Activated gamma-delta T cell (primary cell): ENCODE measurements at regions not wholly inside any gene's neighbourhood (a gene's known extent, or its start where the extent isn't known, plus 50 kb on each side); places are given as distances from the start of the nearest gene placed in this dataset.

Experiments used
- DNase-seq: peaks from one replicate; lab custom pipeline; 2025; lab: John Stamatoyannopoulos, UW

DNA sequence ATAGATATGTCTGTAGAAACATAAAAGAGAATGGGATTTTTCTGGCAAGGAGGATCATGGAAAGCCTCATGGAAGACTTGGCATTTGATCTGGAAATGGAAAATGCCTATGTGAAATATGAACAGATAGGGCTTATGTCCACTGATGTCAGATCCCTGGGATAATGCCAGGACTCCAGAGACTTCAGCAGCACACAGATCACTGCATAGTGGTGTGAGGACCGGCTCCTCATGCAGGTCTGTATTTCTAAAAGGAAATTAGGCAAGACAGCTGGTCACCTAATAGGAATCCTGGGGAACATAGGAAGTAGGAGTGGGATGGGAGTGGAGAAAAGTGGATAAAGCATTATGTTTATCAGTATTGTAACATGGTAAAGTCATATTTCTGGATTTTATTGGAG, 56.8 kb upstream of the IPO9 start:
- no peak for DNase-seq

DNA sequence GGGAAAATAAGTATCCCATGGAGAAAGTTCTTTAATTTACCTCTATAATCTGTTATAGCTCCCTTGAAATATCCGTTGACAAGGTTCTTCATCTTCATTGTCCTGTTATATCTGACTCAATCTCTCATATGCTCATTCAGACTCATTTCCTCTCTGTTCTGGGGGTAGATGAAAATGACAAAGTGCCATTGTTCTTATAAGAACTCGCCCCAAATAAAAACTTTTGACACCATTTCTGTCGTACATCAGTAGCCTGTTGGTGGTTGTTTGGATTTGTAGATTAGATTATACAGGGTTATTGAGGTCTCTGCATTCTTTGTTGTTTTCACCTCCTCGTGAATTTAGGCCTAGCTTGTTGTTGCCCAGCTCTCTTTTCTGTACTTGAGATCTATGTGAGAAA, 55.2 kb upstream of the IPO9 start:
- DNase-seq = no peak

DNA sequence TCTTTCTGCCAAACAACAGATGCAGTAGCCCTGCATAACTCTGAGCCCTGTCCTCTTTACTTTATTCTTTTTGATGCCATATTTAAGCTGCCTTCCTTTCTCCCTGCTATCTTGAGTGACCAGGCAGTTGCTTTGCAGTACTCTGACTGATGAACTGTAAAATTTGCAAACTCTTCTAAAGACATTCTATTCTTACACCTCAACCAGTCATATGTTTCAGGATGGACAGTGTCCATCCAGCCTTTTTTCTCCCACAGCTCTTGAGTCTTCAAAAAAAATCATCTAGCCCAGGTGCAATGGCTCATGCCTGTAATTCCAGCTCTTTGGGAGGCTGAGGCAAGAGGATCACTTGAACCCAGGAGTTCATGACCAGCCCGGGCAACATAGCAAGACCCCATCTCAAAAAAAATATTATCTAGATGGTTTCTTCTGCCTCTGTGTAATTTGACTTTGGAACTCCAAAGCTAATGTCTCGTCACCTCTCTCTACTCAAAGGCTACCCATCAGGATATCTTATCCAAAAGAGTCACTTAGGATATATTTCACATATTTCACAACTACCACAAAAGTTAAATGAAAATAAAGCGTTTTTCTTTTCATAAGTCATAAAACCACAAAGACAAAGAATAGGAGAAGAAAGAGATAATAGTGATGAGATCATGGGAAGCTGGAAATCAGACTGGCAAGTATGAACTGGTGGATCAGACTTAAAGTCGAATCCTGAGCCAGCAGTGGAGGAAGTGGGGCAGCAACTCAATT, 54.6 kb upstream of the IPO9 start:
- DNase-seq = no peak

DNA sequence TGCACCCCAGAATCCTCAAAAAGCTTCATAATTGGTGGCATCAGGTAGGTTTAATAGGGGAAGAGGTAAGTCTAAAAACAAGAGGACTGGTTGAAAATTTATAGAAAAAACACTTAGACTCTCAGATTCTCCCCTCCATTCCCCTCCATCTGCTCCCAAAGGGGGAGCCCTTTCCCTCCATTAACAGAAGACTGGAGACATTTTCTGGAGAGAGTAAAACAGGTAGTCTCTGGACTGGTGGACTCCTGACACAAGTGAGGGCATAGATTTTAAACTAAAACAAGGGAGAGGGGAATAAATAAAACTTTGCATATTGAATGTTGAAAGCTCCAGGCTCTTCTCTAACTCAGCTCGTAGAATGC, 54.0 kb upstream of the IPO9 start:
- no peak for DNase-seq

DNA sequence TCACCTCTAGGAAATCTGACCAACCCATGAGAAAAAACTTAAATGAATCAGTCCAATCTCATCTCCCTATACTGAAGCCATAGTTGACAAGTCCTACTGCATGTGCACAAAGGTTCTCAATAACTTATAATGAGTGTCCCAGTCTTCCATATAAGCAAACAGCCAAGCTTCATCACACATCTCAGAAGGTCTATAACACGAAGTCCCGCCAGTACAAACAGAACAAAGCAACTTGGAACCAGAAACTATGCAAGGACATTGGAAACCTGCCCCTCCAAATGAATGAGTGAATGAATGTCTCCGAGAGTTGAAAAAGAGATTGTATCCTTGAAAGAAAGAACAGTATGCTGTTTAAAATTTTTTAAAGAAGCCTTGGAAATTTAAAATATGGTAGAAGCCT, 53.6 kb upstream of the IPO9 start:
- no peak for DNase-seq

DNA sequence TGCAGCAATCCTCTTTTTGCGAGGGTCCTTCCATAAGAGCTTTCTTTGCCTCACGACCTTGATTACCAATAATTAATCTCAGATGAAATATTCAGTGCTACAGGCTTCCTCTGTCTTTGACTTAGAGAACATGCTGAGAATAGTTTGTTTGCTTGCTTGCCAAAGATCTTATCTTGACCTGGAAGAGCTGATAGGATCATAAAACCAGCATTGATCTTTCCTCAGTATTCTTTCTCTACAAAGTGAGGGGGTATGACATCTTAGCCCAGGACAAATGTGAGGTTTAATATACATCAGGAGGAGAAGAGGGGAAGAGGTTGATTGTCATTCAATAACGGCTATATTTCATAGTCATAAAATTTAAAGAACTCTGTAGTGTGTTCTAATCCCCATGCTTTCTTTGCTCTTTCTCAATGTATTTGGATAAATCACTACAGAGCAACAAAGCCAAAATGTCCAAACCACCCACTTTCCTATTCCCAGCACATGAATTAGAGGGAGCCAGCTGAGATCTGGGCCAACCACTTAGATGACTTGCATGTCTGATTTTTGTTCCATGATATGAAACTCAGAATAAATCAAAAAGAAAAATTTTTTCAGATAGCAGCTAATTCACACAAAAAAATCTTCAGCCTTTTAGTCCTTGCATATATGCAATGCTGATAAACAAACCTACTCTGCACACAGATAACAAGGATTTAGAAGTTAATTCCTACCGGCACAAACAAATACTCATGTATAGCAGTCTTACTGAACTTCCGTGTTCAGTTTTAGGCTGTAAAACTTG, 50.5 kb upstream of the IPO9 start:
- no peak for DNase-seq
